ENCODE measurements at regions not wholly inside any gene's neighbourhood (a gene's known extent, or its start where the extent isn't known, plus 50 kb on each side); places are given as distances from the start of the nearest gene placed in this dataset.

DNA sequence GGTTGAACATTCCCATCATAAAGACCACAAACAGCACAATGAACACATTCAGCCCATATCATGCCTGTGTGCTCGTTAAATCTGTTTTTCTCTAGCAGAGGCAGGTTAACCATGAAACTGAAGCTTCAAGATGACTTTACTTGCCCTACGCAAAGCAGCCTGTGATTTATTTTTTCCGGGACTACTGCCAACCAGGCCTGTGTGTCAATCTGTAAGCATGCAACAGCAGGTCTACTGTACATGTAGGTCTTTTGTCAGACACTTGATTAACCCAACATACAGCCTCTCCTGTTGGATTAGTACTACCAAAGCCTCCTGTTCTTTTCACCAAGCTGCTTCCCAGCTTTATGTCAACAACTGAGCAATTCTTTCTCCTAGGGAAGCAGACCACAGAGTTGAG is 85.5 kb upstream of the ACSL1 start:
- BruUV-seq (replicated peaks): no TSS peak
- Histone ChIP-seq H3K9ac (ENCODE audit: insufficient read depth, low read depth, low read length) (no peak overlapping the region), H3K4me2 (ENCODE audit: low read depth, low read length) (no peak overlapping the region), H3K27me3 (ENCODE audit: control insufficient read depth in 1 of 2, insufficient read depth in 2 of 2, low read length in 2 of 2) (no peaks in the 10 kb centered on the region), H3K9me3 (ENCODE audit: low read length) (peaks cover 14% of the 10 kb centered on the region), H2AFZ (ENCODE audit: low read length) (no peak overlapping the region), H3K4me3 (replicated peaks in 1 of 3; ENCODE audit: insufficient read depth in 1 of 3, low read depth in 2 of 3, low read length in 3 of 3) (no peak overlapping the region), H4K20me1 (ENCODE audit: insufficient read depth, low read length) (no peaks in the 10 kb centered on the region), H3K4me1 (ENCODE audit: insufficient read depth, low read length) (no peaks in the 10 kb centered on the region), H3K79me2 (ENCODE audit: insufficient read depth, low read length) (no peaks in the 10 kb centered on the region), H3K36me3 (replicated peaks in 1 of 2; ENCODE audit: control insufficient read depth in 1 of 2, insufficient read depth in 2 of 2, low read length in 2 of 2) (no peaks in the 10 kb centered on the region), H3K27ac (ENCODE audit: extremely low read length, insufficient read depth, low read length) (no peak overlapping the region)
- in situ Hi-C loops (cut with HindIII; ENCODE audit: extremely low pct_ligation_motif_present, low pct_unique_long_range_greater_than_20kb): no loop called here
- FAIRE-seq (no peak), ATAC-seq (no peak), DNase-seq (ENCODE audit: low spot score) (no peak)
- 45% methylated on average over 3 of the region's 3 CpGs for WGBS (ENCODE audit: low lambda C conversion rate)
- CTCF ChIA-PET (ENCODE audit: low intra/inter-chr PET ratio, low total read pairs): no interaction called here
- no peak for TF ChIP-seq IRX3 (CRISPR knock-in tag; IDR thresholded peaks at IDR 0.05; ENCODE audit: borderline replicate concordance, low read depth)
- no peak for TF ChIP-seq ATF7 (IDR thresholded peaks at IDR 0.05)
- TF ChIP-seq ATF7 (CRISPR knock-in tag; IDR thresholded peaks at IDR 0.05): no peak
- TF ChIP-seq, protein P1, sequence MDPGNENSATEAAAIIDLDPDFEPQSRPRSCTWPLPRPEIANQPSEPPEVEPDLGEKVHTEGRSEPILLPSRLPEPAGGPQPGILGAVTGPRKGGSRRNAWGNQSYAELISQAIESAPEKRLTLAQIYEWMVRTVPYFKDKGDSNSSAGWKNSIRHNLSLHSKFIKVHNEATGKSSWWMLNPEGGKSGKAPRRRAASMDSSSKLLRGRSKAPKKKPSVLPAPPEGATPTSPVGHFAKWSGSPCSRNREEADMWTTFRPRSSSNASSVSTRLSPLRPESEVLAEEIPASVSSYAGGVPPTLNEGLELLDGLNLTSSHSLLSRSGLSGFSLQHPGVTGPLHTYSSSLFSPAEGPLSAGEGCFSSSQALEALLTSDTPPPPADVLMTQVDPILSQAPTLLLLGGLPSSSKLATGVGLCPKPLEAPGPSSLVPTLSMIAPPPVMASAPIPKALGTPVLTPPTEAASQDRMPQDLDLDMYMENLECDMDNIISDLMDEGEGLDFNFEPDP (CRISPR knock-in tag; conservative IDR thresholded peaks at IDR 0.05): no peak
- TF ChIP-seq, protein P2, sequence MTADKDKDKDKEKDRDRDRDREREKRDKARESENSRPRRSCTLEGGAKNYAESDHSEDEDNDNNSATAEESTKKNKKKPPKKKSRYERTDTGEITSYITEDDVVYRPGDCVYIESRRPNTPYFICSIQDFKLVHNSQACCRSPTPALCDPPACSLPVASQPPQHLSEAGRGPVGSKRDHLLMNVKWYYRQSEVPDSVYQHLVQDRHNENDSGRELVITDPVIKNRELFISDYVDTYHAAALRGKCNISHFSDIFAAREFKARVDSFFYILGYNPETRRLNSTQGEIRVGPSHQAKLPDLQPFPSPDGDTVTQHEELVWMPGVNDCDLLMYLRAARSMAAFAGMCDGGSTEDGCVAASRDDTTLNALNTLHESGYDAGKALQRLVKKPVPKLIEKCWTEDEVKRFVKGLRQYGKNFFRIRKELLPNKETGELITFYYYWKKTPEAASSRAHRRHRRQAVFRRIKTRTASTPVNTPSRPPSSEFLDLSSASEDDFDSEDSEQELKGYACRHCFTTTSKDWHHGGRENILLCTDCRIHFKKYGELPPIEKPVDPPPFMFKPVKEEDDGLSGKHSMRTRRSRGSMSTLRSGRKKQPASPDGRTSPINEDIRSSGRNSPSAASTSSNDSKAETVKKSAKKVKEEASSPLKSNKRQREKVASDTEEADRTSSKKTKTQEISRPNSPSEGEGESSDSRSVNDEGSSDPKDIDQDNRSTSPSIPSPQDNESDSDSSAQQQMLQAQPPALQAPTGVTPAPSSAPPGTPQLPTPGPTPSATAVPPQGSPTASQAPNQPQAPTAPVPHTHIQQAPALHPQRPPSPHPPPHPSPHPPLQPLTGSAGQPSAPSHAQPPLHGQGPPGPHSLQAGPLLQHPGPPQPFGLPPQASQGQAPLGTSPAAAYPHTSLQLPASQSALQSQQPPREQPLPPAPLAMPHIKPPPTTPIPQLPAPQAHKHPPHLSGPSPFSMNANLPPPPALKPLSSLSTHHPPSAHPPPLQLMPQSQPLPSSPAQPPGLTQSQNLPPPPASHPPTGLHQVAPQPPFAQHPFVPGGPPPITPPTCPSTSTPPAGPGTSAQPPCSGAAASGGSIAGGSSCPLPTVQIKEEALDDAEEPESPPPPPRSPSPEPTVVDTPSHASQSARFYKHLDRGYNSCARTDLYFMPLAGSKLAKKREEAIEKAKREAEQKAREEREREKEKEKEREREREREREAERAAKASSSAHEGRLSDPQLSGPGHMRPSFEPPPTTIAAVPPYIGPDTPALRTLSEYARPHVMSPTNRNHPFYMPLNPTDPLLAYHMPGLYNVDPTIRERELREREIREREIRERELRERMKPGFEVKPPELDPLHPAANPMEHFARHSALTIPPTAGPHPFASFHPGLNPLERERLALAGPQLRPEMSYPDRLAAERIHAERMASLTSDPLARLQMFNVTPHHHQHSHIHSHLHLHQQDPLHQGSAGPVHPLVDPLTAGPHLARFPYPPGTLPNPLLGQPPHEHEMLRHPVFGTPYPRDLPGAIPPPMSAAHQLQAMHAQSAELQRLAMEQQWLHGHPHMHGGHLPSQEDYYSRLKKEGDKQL (CRISPR knock-in tag; IDR thresholded peaks at IDR 0.05; ENCODE audit: low read depth): no peak
- no peak for TF ChIP-seq ZNF660 (CRISPR knock-in tag; IDR thresholded peaks at IDR 0.05; ENCODE audit: borderline replicate concordance, low read depth)
- TF ChIP-seq ZNF781 (CRISPR knock-in tag; IDR thresholded peaks at IDR 0.05; ENCODE audit: borderline replicate concordance, not compliant biosample characterization): no peak
- TF ChIP-seq BHLHE40 (IDR thresholded peaks at IDR 0.05; ENCODE audit: low read length): no peak
- TF ChIP-seq ZFP1 (CRISPR knock-in tag; IDR thresholded peaks at IDR 0.05): no peak
- TF ChIP-seq, protein P3, sequence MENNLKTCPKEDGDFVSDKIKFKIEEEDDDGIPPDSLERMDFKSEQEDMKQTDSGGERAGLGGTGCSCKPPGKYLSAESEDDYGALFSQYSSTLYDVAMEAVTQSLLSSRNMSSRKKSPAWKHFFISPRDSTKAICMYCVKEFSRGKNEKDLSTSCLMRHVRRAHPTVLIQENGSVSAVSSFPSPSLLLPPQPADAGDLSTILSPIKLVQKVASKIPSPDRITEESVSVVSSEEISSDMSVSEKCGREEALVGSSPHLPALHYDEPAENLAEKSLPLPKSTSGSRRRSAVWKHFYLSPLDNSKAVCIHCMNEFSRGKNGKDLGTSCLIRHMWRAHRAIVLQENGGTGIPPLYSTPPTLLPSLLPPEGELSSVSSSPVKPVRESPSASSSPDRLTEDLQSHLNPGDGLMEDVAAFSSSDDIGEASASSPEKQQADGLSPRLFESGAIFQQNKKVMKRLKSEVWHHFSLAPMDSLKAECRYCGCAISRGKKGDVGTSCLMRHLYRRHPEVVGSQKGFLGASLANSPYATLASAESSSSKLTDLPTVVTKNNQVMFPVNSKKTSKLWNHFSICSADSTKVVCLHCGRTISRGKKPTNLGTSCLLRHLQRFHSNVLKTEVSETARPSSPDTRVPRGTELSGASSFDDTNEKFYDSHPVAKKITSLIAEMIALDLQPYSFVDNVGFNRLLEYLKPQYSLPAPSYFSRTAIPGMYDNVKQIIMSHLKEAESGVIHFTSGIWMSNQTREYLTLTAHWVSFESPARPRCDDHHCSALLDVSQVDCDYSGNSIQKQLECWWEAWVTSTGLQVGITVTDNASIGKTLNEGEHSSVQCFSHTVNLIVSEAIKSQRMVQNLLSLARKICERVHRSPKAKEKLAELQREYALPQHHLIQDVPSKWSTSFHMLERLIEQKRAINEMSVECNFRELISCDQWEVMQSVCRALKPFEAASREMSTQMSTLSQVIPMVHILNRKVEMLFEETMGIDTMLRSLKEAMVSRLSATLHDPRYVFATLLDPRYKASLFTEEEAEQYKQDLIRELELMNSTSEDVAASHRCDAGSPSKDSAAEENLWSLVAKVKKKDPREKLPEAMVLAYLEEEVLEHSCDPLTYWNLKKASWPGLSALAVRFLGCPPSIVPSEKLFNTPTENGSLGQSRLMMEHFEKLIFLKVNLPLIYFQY (CRISPR knock-in tag; IDR thresholded peaks at IDR 0.05; ENCODE audit: borderline replicate concordance): no peak
- no peak for TF ChIP-seq KLF15 (CRISPR knock-in tag; IDR thresholded peaks at IDR 0.05; ENCODE audit: borderline replicate concordance)
- no peak for TF ChIP-seq CENPT (CRISPR knock-in tag; IDR thresholded peaks at IDR 0.05; ENCODE audit: low read depth)
- intact Hi-C loops (cut with micrococcal nuclease; ENCODE audit: unreplicated experiment): no loop called here
- POLR2A ChIA-PET: no interaction called here

Data from HepG2 (cell line).